ENCODE measurements at regions not wholly inside any gene's neighbourhood (a gene's known extent, or its start where the extent isn't known, plus 50 kb on each side); places are given as distances from the start of the nearest gene placed in this dataset.

DNA sequence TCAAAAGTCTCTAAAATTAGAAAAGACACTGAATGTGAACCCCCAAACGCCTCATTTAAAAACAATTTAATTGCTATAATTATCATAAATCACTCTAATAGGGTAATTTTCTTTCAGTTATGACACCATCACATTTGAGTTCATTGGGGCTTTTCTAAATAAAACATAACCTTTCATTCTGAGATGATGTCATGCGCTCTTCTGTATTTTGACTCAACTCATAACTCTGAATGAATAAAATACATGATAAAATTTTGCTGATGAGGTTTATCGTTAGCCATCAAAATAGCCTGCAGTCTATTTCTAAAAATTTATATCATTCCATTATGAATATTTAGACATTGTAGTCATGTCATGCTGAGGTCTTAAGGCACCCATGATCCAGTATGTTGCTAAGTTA, 1099.7 kb downstream of the SUCLG1 start:
- no peak overlapping the region for H3K4me3 ChIP-seq
- H3K9me3 ChIP-seq (replicated peaks; ENCODE audit: control insufficient read depth, insufficient read depth, low read depth, low read length) = no peaks in the 10 kb centered on the region
- H3K27me3 ChIP-seq (ENCODE audit: control insufficient read depth in 2 of 2, insufficient read depth in 2 of 2, low read length in 2 of 2) = no peaks in the 10 kb centered on the region
- ATAC-seq (no peak), FAIRE-seq (no peak), DNase-seq (ENCODE audit: extremely low read depth in 1 of 4, low spot score in 3 of 4) (no peak)
- no peak overlapping the region for H2AFZ ChIP-seq (ENCODE audit: low read depth, low read length)
- in situ Hi-C loops (cut with MboI) = no loop called here
- no TSS peak for BruUV-seq (replicated peaks)
- no peaks in the 10 kb centered on the region for H4K20me1 ChIP-seq (replicated peaks; ENCODE audit: control insufficient read depth, insufficient read depth, low read length)
- intact Hi-C loops (cut with micrococcal nuclease) = no loop called here
- ChIA-PET POLR2A (no interaction called here), CTCF (ENCODE audit: low intra/inter-chr PET ratio) (no interaction called here)
- H3K9ac ChIP-seq (ENCODE audit: insufficient read depth in 1 of 2, low read depth in 2 of 2, low read length in 2 of 2) = no peak overlapping the region
- H3K36me3 ChIP-seq (ENCODE audit: control insufficient read depth, insufficient read depth, low read length) = no peaks in the 10 kb centered on the region
- H3K4me1 ChIP-seq (replicated peaks in 1 of 2; ENCODE audit: control insufficient read depth in 2 of 2, insufficient read depth in 2 of 2, low read length in 2 of 2) = no peaks in the 10 kb centered on the region
- WGBS (ENCODE audit: insufficient coverage, low coverage, missing lambda C conversion rate) = 9% methylated on average over 3 of the region's 3 CpGs
- no peaks in the 10 kb centered on the region for H3K79me2 ChIP-seq (ENCODE audit: control insufficient read depth, insufficient read depth, low read length)
- no peaks in the 10 kb centered on the region for H3K9me1 ChIP-seq (ENCODE audit: control insufficient read depth, insufficient read depth, low read length)
- H3K27ac ChIP-seq (ENCODE audit: extremely low read depth, low read depth, low read length) = no peak overlapping the region
- TF ChIP-seq EP400 (IDR thresholded peaks at IDR 0.05) (no peak), SMARCB1 (IDR thresholded peaks at IDR 0.05; ENCODE audit: insufficient read length, low read depth) (no peak), HNRNPL (IDR thresholded peaks at IDR 0.05; ENCODE audit: low read depth, low read length) (no peak)
- no peak overlapping the region for H3K4me2 ChIP-seq (ENCODE audit: insufficient read depth, low read length)

DNA sequence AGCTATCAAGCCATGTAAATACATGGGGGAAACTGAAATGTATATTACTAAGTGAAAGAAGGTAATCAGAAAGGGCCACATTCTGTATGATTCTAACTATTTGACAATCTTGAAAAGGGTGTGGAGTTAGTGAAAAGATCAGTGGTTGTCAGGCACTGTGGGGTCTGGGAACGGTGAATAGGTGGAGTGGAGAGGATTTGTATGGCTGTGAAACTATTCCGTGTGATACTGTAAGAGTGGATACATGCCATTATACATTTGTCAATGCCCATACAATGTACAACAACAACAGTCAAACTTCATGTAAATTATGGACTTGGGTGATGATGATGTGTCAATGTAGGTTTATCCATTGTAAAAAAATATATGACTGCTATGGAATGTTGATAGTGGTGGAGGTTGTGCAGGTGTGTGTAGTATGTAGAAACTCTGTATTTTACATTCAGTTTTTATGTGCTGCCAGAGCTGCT, 1116.2 kb downstream of the SUCLG1 start:
- Histone ChIP-seq H3K4me2 (ENCODE audit: insufficient read depth, low read length) (no peak overlapping the region), H2AFZ (ENCODE audit: low read depth, low read length) (no peak overlapping the region), H3K9me1 (ENCODE audit: control insufficient read depth, insufficient read depth, low read length) (no peaks in the 10 kb centered on the region), H3K4me3 (no peak overlapping the region), H3K27ac (ENCODE audit: extremely low read depth, low read depth, low read length) (no peak overlapping the region), H3K9ac (ENCODE audit: insufficient read depth in 1 of 2, low read depth in 2 of 2, low read length in 2 of 2) (no peak overlapping the region), H3K9me3 (replicated peaks; ENCODE audit: control insufficient read depth, insufficient read depth, low read depth, low read length) (no peaks in the 10 kb centered on the region; the same call in 1 of the 2 replicates), H3K36me3 (ENCODE audit: control insufficient read depth, insufficient read depth, low read length) (no peaks in the 10 kb centered on the region), H3K27me3 (ENCODE audit: control insufficient read depth in 2 of 2, insufficient read depth in 2 of 2, low read length in 2 of 2) (no peaks in the 10 kb centered on the region), H4K20me1 (replicated peaks; ENCODE audit: control insufficient read depth, insufficient read depth, low read length) (no peaks in the 10 kb centered on the region), H3K4me1 (replicated peaks in 1 of 2; ENCODE audit: control insufficient read depth in 2 of 2, insufficient read depth in 2 of 2, low read length in 2 of 2) (no peaks in the 10 kb centered on the region), H3K79me2 (ENCODE audit: control insufficient read depth, insufficient read depth, low read length) (no peaks in the 10 kb centered on the region)
- ChIA-PET CTCF (ENCODE audit: low intra/inter-chr PET ratio) (no interaction called here), POLR2A (no interaction called here)
- 41% methylated on average over 2 of the region's 2 CpGs for WGBS (ENCODE audit: insufficient coverage, low coverage, missing lambda C conversion rate)
- no peak for DNase-seq (ENCODE audit: extremely low read depth in 1 of 4, low spot score in 3 of 4)
- intact Hi-C loops (cut with micrococcal nuclease) = loop anchor here (10.0 kb wide), 1 partner anchor 472 kb away; no protein-coding TSS in a partner anchor
- TF ChIP-seq MCM7 (IDR thresholded peaks at IDR 0.05) (0 out of 4 replicates have a peak, but pooled peaks of 1 of the 2 experiments have one; percentile 38), PHF21A (IDR thresholded peaks at IDR 0.05; ENCODE audit: borderline replicate concordance, low read depth) (no peak)
- FAIRE-seq = no peak
- BruUV-seq (replicated peaks) = no TSS peak
- peak; percentile 63 for ATAC-seq
- in situ Hi-C loops (cut with MboI) = no loop called here
